A673 (cell line): ENCODE measurements at regions not wholly inside any gene's neighbourhood (a gene's known extent, or its start where the extent isn't known, plus 50 kb on each side); places are given as distances from the start of the nearest gene placed in this dataset.
A peak's percentile ranks its signal among the peaks of the same experiment; 100 is the strongest.
"Not testable (repeated sequence)": the region's sequence is repeated elsewhere in the genome, so short reads cannot be mapped to it uniquely, and the experiment has no call there.

ENCODE experiments used
- BruUV-seq: library from RNA; stranded (reverse); fragments of 400-500 nt; replicated peaks from 2 replicates; lab custom pipeline; 2021; lab: Mats Ljungman, UMichigan
- CTCF ChIA-PET: fragments of 300-600 bp; sonication (Branson Sonifier 250); formaldehyde crosslinking; loops from one replicate; lab custom pipeline; 2022; ENCODE audit warnings: antibody characterized with exemption; lab: Charles Lee
- POLR2A ChIA-PET: fragments of 300-600 bp; sonication (Branson Sonifier 250); formaldehyde crosslinking; loops from one replicate; lab custom pipeline; 2022; ENCODE audit warnings: antibody characterized with exemption; ENCODE audit not compliant: low non-redundant PET; lab: Charles Lee
- DNase-seq: peaks from one replicate; pipeline ENCODE4 v3.0.0-alpha.2; 2015; ENCODE audit warnings: low spot score
- H3K27ac ChIP-seq: fragments of 200-600 bp; sonication (generic); 2 replicates; pipeline ENCODE4 v1.5.1; 2016; ENCODE audit warnings: mixed run types, low read depth, mild to moderate bottlenecking, mixed read lengths, antibody characterized with exemption, low read length; ENCODE audit not compliant: poor library complexity, severe bottlenecking
- H3K27me3 ChIP-seq: fragments of 200-600 bp; sonication (generic); replicated peaks from 2 replicates; pipeline ENCODE4 v1.6.1; 2017; ENCODE audit warnings: mixed run types, low read depth, mild to moderate bottlenecking, mixed read lengths, antibody characterized with exemption, low read length; ENCODE audit not compliant: insufficient read depth, poor library complexity
- H3K36me3 ChIP-seq: fragments of 200-600 bp; sonication (generic); 2 replicates; pipeline ENCODE4 v1.6.1; 2016; ENCODE audit warnings: mixed run types, mild to moderate bottlenecking, mixed read lengths, antibody characterized with exemption, low read length; ENCODE audit not compliant: insufficient read depth, poor library complexity, severe bottlenecking
- H3K4me1 ChIP-seq: fragments of 200-600 bp; sonication (generic); 2 replicates; pipeline ENCODE4 v1.6.1; 2017; ENCODE audit warnings: mixed run types, mild to moderate bottlenecking, mixed read lengths, antibody characterized with exemption, low read length; ENCODE audit not compliant: insufficient read depth, poor library complexity, severe bottlenecking
- H3K4me3 ChIP-seq: fragments of 200-600 bp; sonication (generic); 2 replicates; pipeline ENCODE4 v1.5.1; 2016; ENCODE audit warnings: low read depth, mixed run types, mild to moderate bottlenecking, mixed read lengths, low read length; ENCODE audit not compliant: poor library complexity, severe bottlenecking
- H3K9me3 ChIP-seq: fragments of 200-600 bp; sonication (generic); 2 replicates; pipeline ENCODE4 v1.6.1; 2016; ENCODE audit warnings: mixed run types, low read depth, mild to moderate bottlenecking, mixed read lengths, antibody characterized with exemption, low read length; ENCODE audit not compliant: poor library complexity, severe bottlenecking
- CTCF ChIP-seq: fragments of 300-800, 200-600 bp; sonication (generic); conservative IDR thresholded peaks from 2 replicates; pipeline ENCODE4 v1.5.1; 2017; ENCODE audit warnings: low read depth, mild to moderate bottlenecking, antibody characterized with exemption, low read length, moderate library complexity, mixed read lengths
- EZH2 ChIP-seq: fragments of 200-600 bp; sonication (generic); IDR thresholded peaks from 2 replicates; pipeline ENCODE4 v1.6.1; 2017; ENCODE audit warnings: borderline replicate concordance, low read depth, mild to moderate bottlenecking, mixed read lengths, antibody characterized with exemption, low read length; ENCODE audit not compliant: poor library complexity, severe bottlenecking
- intact Hi-C: fragments of 100-400 bp; cut with micrococcal nuclease; formaldehyde crosslinking; loops from one replicate; pipeline ENCODE4 v1.10.0; 2022; ENCODE audit not compliant: unreplicated experiment

DNA sequence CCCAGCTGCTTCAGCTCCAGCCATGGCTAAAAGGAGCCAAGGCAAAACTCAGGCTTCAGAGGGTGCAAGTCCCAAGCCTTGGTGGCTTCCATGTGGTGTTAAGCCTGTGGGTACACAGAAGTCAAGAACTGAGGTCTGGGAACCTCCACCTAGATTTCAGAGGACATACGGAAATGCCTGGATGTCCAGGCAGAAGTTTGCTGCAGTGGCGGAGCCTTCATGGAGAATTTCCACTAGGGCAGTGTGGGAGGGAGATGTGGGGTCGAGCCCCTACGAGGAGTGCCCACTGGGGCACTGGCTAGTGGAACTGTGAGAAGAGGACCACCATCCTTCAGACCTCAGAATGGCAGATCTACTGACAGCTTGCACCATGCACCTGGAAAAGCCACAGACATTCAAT, 76.1 kb upstream of the KCTD1 start:
- ChIA-PET POLR2A (no interaction called here), CTCF (no interaction called here)
- H3K4me1 ChIP-seq, result no peaks in the 10 kb centered on the region
- H3K27ac ChIP-seq, result no peak overlapping the region
- H3K9me3 ChIP-seq, result peaks cover 6% of the 10 kb centered on the region
- no peak overlapping the region for H3K4me3 ChIP-seq
- H3K36me3 ChIP-seq, result no peaks in the 10 kb centered on the region
- DNase-seq, result no peak
- intact Hi-C loops, result no loop called here
- no TSS peak for BruUV-seq
- no peaks in the 10 kb centered on the region for H3K27me3 ChIP-seq
- TF ChIP-seq CTCF (no peak), EZH2 (no peak)

GRCh38 chr18:26623314-26623713, 75.0 kb upstream of the KCTD1 start:
- H3K4me3 ChIP-seq, intact Hi-C loops, H3K27me3 ChIP-seq, H3K9me3 ChIP-seq, BruUV-seq, DNase-seq, H3K4me1 ChIP-seq, H3K36me3 ChIP-seq, H3K27ac ChIP-seq, CTCF ChIA-PET, POLR2A ChIA-PET: not testable (repeated sequence)

GRCh38 chr18:26621161-26622026, 73.0 kb upstream of the KCTD1 start:
- ChIA-PET CTCF (interaction anchor here (0.6 kb wide), 1 partner anchor 978 kb away, joined by 4 read pairs; no protein-coding TSS in a partner anchor), POLR2A (no interaction called here)
- Histone ChIP-seq H3K4me3 (no peak overlapping the region), H3K4me1 (no peaks in the 10 kb centered on the region), H3K27ac (no peak overlapping the region), H3K27me3 (no peaks in the 10 kb centered on the region), H3K9me3 (peaks cover 6% of the 10 kb centered on the region), H3K36me3 (no peaks in the 10 kb centered on the region)
- intact Hi-C loops, result no loop called here
- peak; percentile 25 for DNase-seq
- TF ChIP-seq CTCF, result peak; percentile 53
- no peak for TF ChIP-seq EZH2
- BruUV-seq, result no TSS peak

- TF ChIP-seq CTCF (no peak), EZH2 (no peak)
- H3K4me3 ChIP-seq, result no peak overlapping the region
- H3K27ac ChIP-seq, result no peak overlapping the region
- H3K9me3 ChIP-seq, result peaks cover 2% of the 10 kb centered on the region
- no peaks in the 10 kb centered on the region for H3K27me3 ChIP-seq
- POLR2A ChIA-PET, result no interaction called here
- no peaks in the 10 kb centered on the region for H3K4me1 ChIP-seq
- BruUV-seq, result no TSS peak
- no peaks in the 10 kb centered on the region for H3K36me3 ChIP-seq
- CTCF ChIA-PET, result no interaction called here
- no peak for DNase-seq
- intact Hi-C loops, result no loop called here
These were observed 71.0 kb upstream of the KCTD1 start for GRCh38 chr18:26619350-26619749.
